Ishikawa (cell line): ENCODE measurements at regions not wholly inside any gene's neighbourhood (a gene's known extent, or its start where the extent isn't known, plus 50 kb on each side); places are given as distances from the start of the nearest gene placed in this dataset.

ENCODE experiments used
- CEBPB ChIP-seq: IDR thresholded peaks from 2 replicates; pipeline ENCODE4 v1.6.1; 2012
- CREB1 ChIP-seq: IDR thresholded peaks from 2 replicates; pipeline ENCODE4 v1.6.1; 2012; ENCODE audit warnings: low read depth
- EGR1 ChIP-seq: IDR thresholded peaks from 2 replicates; pipeline ENCODE4 v1.6.1; 2012
- EP300 ChIP-seq: IDR thresholded peaks from 2 replicates; pipeline ENCODE4 v1.6.1; 2012; ENCODE audit warnings: borderline replicate concordance
- FOXM1 ChIP-seq: IDR thresholded peaks from 2 replicates; pipeline ENCODE4 v1.6.1; 2012; ENCODE audit warnings: low read depth, borderline replicate concordance
- MAX ChIP-seq: IDR thresholded peaks from 2 replicates; pipeline ENCODE4 v1.6.1; 2012
- NFIC ChIP-seq: IDR thresholded peaks from 2 replicates; pipeline ENCODE4 v1.6.1; 2012
- RAD21 ChIP-seq: IDR thresholded peaks from 2 replicates; pipeline ENCODE4 v1.6.1; 2012; ENCODE audit warnings: low read depth
- REST ChIP-seq: IDR thresholded peaks from 2 replicates; pipeline ENCODE4 v1.6.1; 2012; ENCODE audit warnings: low read depth, mild to moderate bottlenecking
- TAF1 ChIP-seq: IDR thresholded peaks from 2 replicates; pipeline ENCODE4 v1.6.1; 2012; ENCODE audit warnings: low read depth, mild to moderate bottlenecking
- TCF12 ChIP-seq: IDR thresholded peaks from 2 replicates; pipeline ENCODE4 v1.6.1; 2012; ENCODE audit warnings: low read depth
- TEAD4 ChIP-seq: IDR thresholded peaks from 2 replicates; pipeline ENCODE4 v1.6.1; 2012
- USF1 ChIP-seq: IDR thresholded peaks from 2 replicates; pipeline ENCODE4 v1.6.1; 2012
- YY1 ChIP-seq: IDR thresholded peaks from 2 replicates; pipeline ENCODE4 v1.6.1; 2012; ENCODE audit warnings: low read depth
- ZBTB7A ChIP-seq: IDR thresholded peaks from 2 replicates; pipeline ENCODE4 v1.6.1; 2012; ENCODE audit warnings: low read depth

- no peak for TF ChIP-seq NFIC
- TF ChIP-seq TEAD4 = no peak
- no peak for TF ChIP-seq ZBTB7A
- no peak for TF ChIP-seq CREB1
Observed at GRCh38 chr22:49617866-49618676, 209.6 kb downstream of the BRD1 start.

GRCh38 chr22:49617264-49617663 lies 210.4 kb downstream of the BRD1 start:
- TF ChIP-seq NFIC (no peak), FOXM1 (no peak), USF1 (no peak), TAF1 (no peak), ZBTB7A (no peak), CREB1 (no peak), YY1 (no peak)

GRCh38 chr22:49616356-49617231 lies 211.1 kb downstream of the BRD1 start:
- TF ChIP-seq RAD21 = no peak
- no peak for TF ChIP-seq NFIC
- no peak for TF ChIP-seq TEAD4
- TF ChIP-seq ZBTB7A = no peak
- TF ChIP-seq USF1 = no peak
- no peak for TF ChIP-seq FOXM1
- no peak for TF ChIP-seq REST
- TF ChIP-seq CEBPB = no peak
- no peak for TF ChIP-seq EP300
- TF ChIP-seq EGR1 = no peak
- TF ChIP-seq TAF1 = no peak
- no peak for TF ChIP-seq MAX
- no peak for TF ChIP-seq CREB1
- no peak for TF ChIP-seq YY1
- no peak for TF ChIP-seq TCF12

- no peak for TF ChIP-seq EP300
- no peak for TF ChIP-seq EGR1
- TF ChIP-seq YY1 = no peak
- no peak for TF ChIP-seq TAF1
- no peak for TF ChIP-seq TCF12
- no peak for TF ChIP-seq NFIC
- TF ChIP-seq USF1 = no peak
- TF ChIP-seq RAD21 = no peak
- no peak for TF ChIP-seq ZBTB7A
- no peak for TF ChIP-seq CREB1
- no peak for TF ChIP-seq TEAD4
- TF ChIP-seq MAX = no peak
- TF ChIP-seq FOXM1 = no peak
- TF ChIP-seq REST = no peak
- TF ChIP-seq CEBPB = no peak
Observed at GRCh38 chr22:49614966-49615965, 212.4 kb downstream of the BRD1 start.
